ENCODE measurements at regions not wholly inside any gene's neighbourhood (a gene's known extent, or its start where the extent isn't known, plus 50 kb on each side); places are given as distances from the start of the nearest gene placed in this dataset.
"Not testable (repeated sequence)": the region's sequence is repeated elsewhere in the genome, so short reads cannot be mapped to it uniquely, and the experiment has no call there.

GRCh38 chr2:17460371-17461086, 57.7 kb downstream of the RAD51AP2 start:
- no peaks in the 10 kb centered on the region for H3K9me3 ChIP-seq (ENCODE audit: low read depth)
- TF ChIP-seq CTCF (IDR thresholded peaks at IDR 0.05; ENCODE audit: low read depth, low read length), result no peak
- DNase-seq (ENCODE audit: low read depth in 1 of 2, low spot score in 1 of 2), result no peak
- no peaks in the 10 kb centered on the region for H3K36me3 ChIP-seq
- no peaks in the 10 kb centered on the region for H3K4me1 ChIP-seq (ENCODE audit: low read depth)
- no peaks in the 10 kb centered on the region for H3K27me3 ChIP-seq
- H3K4me3 ChIP-seq, result no peak overlapping the region
- H3K27ac ChIP-seq, result no peak overlapping the region

DNA sequence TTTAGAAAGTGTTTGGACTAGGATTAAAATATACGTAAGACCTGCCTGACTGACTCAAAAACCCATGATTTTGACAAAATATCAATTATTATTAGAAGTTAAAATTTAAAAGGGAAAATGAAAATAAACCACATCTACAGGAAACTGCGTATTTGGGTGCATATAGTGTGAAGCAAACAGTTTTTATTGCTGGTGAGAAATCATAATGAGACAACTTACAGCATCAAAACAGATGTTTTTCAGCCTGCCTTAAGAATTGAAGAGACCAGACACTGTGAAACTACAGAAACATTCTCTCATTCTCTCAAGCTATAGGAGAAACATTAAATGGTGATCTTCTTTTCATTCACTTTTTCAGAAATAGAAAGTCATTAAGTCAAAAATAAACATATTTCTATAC, 62.9 kb downstream of the RAD51AP2 start:
- Histone ChIP-seq H3K36me3 (no peaks in the 10 kb centered on the region), H3K4me1 (ENCODE audit: low read depth) (no peaks in the 10 kb centered on the region), H3K27me3 (no peaks in the 10 kb centered on the region), H3K27ac (no peak overlapping the region), H3K9me3 (ENCODE audit: low read depth) (no peaks in the 10 kb centered on the region), H3K4me3 (no peak overlapping the region)
- TF ChIP-seq CTCF (IDR thresholded peaks at IDR 0.05; ENCODE audit: low read depth, low read length), result no peak
- no peak for DNase-seq (ENCODE audit: low read depth in 1 of 2, low spot score in 1 of 2)

- not testable (repeated sequence) for H3K9me3 ChIP-seq (ENCODE audit: low read depth); H3K27me3 ChIP-seq; DNase-seq (ENCODE audit: low read depth in 1 of 2, low spot score in 1 of 2); H3K4me3 ChIP-seq; H3K27ac ChIP-seq; H3K36me3 ChIP-seq; H3K4me1 ChIP-seq (ENCODE audit: low read depth)
Observed at GRCh38 chr2:17446191-17446590, 72.0 kb downstream of the RAD51AP2 start.

DNA sequence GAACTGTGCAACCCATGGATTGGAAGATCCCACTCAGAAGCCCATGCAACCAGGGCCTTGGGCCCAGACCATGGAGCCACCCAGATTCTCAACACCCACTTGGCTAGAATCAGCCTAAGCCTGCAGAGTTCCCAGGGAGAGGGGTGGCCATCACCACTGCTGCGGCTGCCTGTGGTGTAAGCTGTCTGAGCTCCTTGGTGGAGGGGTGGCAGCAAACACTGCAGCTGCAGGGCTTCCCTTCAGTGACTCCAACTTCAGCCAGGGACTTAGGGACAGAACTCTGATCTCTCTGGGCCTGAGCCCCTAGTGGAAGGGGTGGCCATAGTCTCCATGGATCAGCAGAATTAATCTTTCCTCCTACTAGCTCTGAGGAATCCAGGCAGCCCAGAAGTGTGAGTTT, 72.5 kb downstream of the RAD51AP2 start:
- no peaks in the 10 kb centered on the region for H3K27me3 ChIP-seq
- DNase-seq (ENCODE audit: low read depth in 1 of 2, low spot score in 1 of 2), result no peak
- no peak overlapping the region for H3K4me3 ChIP-seq
- H3K9me3 ChIP-seq (ENCODE audit: low read depth), result no peaks in the 10 kb centered on the region
- no peaks in the 10 kb centered on the region for H3K36me3 ChIP-seq
- no peak overlapping the region for H3K27ac ChIP-seq
- H3K4me1 ChIP-seq (ENCODE audit: low read depth), result no peaks in the 10 kb centered on the region
- TF ChIP-seq CTCF (IDR thresholded peaks at IDR 0.05; ENCODE audit: low read depth, low read length), result no peak

DNA sequence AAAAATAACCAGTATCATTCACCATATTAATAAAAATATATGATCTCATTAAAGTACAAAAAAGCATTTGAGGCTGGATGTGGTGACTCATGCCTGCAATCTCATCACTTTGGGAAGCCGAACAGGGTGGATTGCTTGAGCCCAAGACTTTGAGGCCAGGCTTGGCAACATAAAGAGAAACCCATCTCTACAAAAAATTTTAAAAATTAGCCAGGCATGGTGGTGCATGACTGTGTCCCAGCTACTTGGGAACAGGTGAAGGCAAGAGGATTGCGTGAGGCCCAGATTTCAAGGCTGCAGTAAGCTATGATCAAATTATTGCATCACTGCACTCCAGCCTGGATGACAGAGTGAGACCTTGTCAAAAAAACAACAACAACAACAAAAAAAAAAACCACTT, 75.9 kb downstream of the RAD51AP2 start:
- no peak for TF ChIP-seq CTCF (IDR thresholded peaks at IDR 0.05; ENCODE audit: low read depth, low read length)
- Histone ChIP-seq H3K27ac (no peak overlapping the region), H3K36me3 (no peaks in the 10 kb centered on the region), H3K9me3 (ENCODE audit: low read depth) (no peaks in the 10 kb centered on the region), H3K27me3 (no peaks in the 10 kb centered on the region), H3K4me1 (ENCODE audit: low read depth) (no peaks in the 10 kb centered on the region), H3K4me3 (no peak overlapping the region)
- no peak for DNase-seq (ENCODE audit: low read depth in 1 of 2, low spot score in 1 of 2)

- no peaks in the 10 kb centered on the region for H3K36me3 ChIP-seq
- H3K9me3 ChIP-seq (ENCODE audit: low read depth), result no peaks in the 10 kb centered on the region
- no peak overlapping the region for H3K27ac ChIP-seq
- no peaks in the 10 kb centered on the region for H3K27me3 ChIP-seq
- TF ChIP-seq CTCF (IDR thresholded peaks at IDR 0.05; ENCODE audit: low read depth, low read length), result no peak
- DNase-seq (ENCODE audit: low read depth in 1 of 2, low spot score in 1 of 2), result no peak
- no peaks in the 10 kb centered on the region for H3K4me1 ChIP-seq (ENCODE audit: low read depth)
- no peak overlapping the region for H3K4me3 ChIP-seq
Observed at GRCh38 chr2:17441790-17442189, 76.5 kb downstream of the RAD51AP2 start.

Measured in cardiac muscle cell (in vitro differentiated cells and primary cell).